ENCODE measurements at regions not wholly inside any gene's neighbourhood (a gene's known extent, or its start where the extent isn't known, plus 50 kb on each side); places are given as distances from the start of the nearest gene placed in this dataset.
A peak's percentile ranks its signal among the peaks of the same experiment; 100 is the strongest.
"Not testable (repeated sequence)": the region's sequence is repeated elsewhere in the genome, so short reads cannot be mapped to it uniquely, and the experiment has no call there.

DNA sequence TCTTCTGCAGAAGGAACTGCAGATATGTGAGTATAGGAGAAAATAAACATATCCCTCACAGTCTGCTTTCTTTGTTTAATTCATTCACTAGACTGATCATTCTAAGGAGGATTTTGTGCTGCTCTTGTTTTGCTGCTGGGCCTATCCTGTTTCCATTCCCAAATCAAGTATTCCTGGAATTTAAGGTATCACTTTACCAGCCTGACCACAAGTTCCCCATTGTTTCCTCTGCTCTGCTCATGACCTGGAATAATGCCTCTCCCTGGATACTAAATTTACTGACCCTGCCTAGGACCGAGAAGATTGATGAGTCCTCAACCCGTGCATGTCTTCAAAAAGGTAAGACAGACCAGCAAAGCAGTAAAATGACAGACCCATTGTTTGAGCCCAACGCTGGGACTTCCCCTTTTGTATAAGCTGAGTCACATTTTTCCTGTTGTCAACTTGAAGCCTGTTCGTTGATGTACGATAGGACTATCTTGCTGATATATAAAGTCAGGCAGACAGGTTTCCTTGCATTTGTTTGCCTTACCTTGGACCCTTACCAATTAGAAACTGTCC lies 85.5 kb upstream of the TET2 start:
- H3K4me3 ChIP-seq (ENCODE audit: low read length), result no peak overlapping the region
- DNase-seq (ENCODE audit: low read depth), result peak; percentile 18
- TF ChIP-seq CTCF (conservative IDR thresholded peaks at IDR 0.05; ENCODE audit: low read depth, low read length), result no peak

- H3K4me3 ChIP-seq (ENCODE audit: low read length), result no peak overlapping the region
- no peak for DNase-seq (ENCODE audit: low read depth)
- no peak for TF ChIP-seq CTCF (conservative IDR thresholded peaks at IDR 0.05; ENCODE audit: low read depth, low read length)
Observed at GRCh38 chr4:105061731-105062130, 84.9 kb upstream of the TET2 start.

GRCh38 chr4:105066401-105066800 lies 80.3 kb upstream of the TET2 start:
- no peak overlapping the region for H3K4me3 ChIP-seq (ENCODE audit: low read length)
- DNase-seq (ENCODE audit: low read depth), result no peak
- TF ChIP-seq CTCF (conservative IDR thresholded peaks at IDR 0.05; ENCODE audit: low read depth, low read length), result no peak

GRCh38 chr4:105067431-105067830 lies 79.2 kb upstream of the TET2 start:
- H3K4me3 ChIP-seq (ENCODE audit: low read length), result no peak overlapping the region
- no peak for TF ChIP-seq CTCF (conservative IDR thresholded peaks at IDR 0.05; ENCODE audit: low read depth, low read length)
- no peak for DNase-seq (ENCODE audit: low read depth)

GRCh38 chr4:105067946-105068345 lies 78.7 kb upstream of the TET2 start:
- no peak overlapping the region for H3K4me3 ChIP-seq (ENCODE audit: low read length)
- no peak for TF ChIP-seq CTCF (conservative IDR thresholded peaks at IDR 0.05; ENCODE audit: low read depth, low read length)
- no peak for DNase-seq (ENCODE audit: low read depth)

DNA sequence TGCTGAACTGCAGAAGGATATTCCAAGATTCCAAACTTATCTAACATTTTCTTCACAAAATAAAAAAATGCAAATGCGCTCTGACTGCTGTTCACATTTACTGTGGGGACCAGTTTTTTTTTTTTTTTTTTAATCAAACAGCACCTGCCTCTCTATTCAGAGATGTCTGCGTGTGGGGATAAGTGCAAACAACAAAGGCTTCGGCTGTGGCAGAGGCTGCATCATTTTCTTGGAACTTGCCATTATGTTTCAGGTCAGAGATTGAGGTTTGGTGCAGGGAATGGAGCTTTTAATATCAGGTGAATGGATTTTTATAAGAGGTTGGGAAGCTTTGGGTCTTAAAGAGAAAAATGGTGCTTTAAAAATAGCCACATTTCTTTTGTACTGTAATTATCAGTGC lies 78.2 kb upstream of the TET2 start:
- DNase-seq (ENCODE audit: low read depth), result no peak
- no peak for TF ChIP-seq CTCF (conservative IDR thresholded peaks at IDR 0.05; ENCODE audit: low read depth, low read length)
- H3K4me3 ChIP-seq (ENCODE audit: low read length), result no peak overlapping the region

DNA sequence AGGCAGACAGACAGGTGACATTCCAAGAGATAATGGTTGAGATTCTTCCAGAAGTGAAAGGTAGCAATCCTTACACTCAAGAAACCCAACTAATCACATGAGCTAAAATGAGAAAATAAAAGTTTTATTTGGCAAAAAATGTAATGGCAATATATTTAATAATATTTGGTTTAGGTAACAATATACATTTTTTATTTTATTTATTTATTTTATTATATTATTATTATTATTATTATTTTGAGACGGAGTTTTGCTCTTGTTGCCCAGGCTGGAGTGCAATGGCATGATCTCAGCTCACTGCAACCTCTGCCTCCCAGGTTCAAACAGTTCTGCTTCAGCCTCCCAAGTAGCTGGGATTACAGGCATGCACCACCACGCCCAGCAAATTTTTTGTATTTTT lies 74.6 kb upstream of the TET2 start:
- H3K4me3 ChIP-seq (ENCODE audit: low read length); DNase-seq (ENCODE audit: low read depth): not testable (repeated sequence)

GRCh38 chr4:105074097-105074496 lies 72.6 kb upstream of the TET2 start:
- DNase-seq (ENCODE audit: low read depth), result no peak
- no peak for TF ChIP-seq CTCF (conservative IDR thresholded peaks at IDR 0.05; ENCODE audit: low read depth, low read length)
- no peak overlapping the region for H3K4me3 ChIP-seq (ENCODE audit: low read length)
